Tibial nerve (tissue), 4 donors: ENCODE measurements at regions not wholly inside any gene's neighbourhood (a gene's known extent, or its start where the extent isn't known, plus 50 kb on each side); places are given as distances from the start of the nearest gene placed in this dataset.

Experiments
- CTCF ChIP-seq, 5 experiments: fragments of 200-600 bp in 3 of 5; fragments of 450-650 bp in 2 of 5; sonication (generic) in 3 of 5; IDR thresholded peaks; one replicate each; pipeline ENCODE4 v1.5.1; 2016 to 2019; ENCODE audit warnings: antibody characterized with exemption in 5 of 5, mild to moderate bottlenecking in 3 of 5, moderate library complexity in 2 of 5
- EP300 ChIP-seq, 2 donors: sonication (generic); formaldehyde crosslinking; IDR thresholded peaks; one replicate each; pipeline ENCODE4 v1.6.1; 2017; ENCODE audit warnings: antibody characterized with exemption in 2 of 2, mild to moderate bottlenecking in 1 of 2
- POLR2A ChIP-seq, 2 donors: fragments of 450-650 bp; IDR thresholded peaks; one replicate each; pipeline ENCODE4 v1.6.1; 2017; ENCODE audit warnings: antibody characterized with exemption in 2 of 2, mild to moderate bottlenecking in 2 of 2, moderate library complexity in 2 of 2

- no peak for TF ChIP-seq POLR2A (IDR thresholded peaks at IDR 0.05)
- no peak for TF ChIP-seq CTCF (IDR thresholded peaks at IDR 0.05)
- TF ChIP-seq EP300 (IDR thresholded peaks at IDR 0.05) = no peak
These were observed 142.8 kb upstream of the TSHZ3 start for GRCh38 chr19:31492050-31492449.
